Vagina (tissue), 2 donors: ENCODE measurements at regions not wholly inside any gene's neighbourhood (a gene's known extent, or its start where the extent isn't known, plus 50 kb on each side); places are given as distances from the start of the nearest gene placed in this dataset.

Experiments
- POLR2AphosphoS5 ChIP-seq, 2 donors: sonication (generic); formaldehyde crosslinking; IDR thresholded peaks; one replicate each; pipeline ENCODE4 v1.9.0; 2017; ENCODE audit warnings: antibody characterized with exemption in 2 of 2, mild to moderate bottlenecking in 2 of 2, low read depth in 1 of 2; ENCODE audit not compliant: insufficient read depth in 1 of 2
- TF ChIP-seq, protein P1 (sequence below), 3 experiments: fragments of 450-650 bp in 2 of 3; fragments of 200-600 bp in 1 of 3; sonication (generic) in 1 of 3; IDR thresholded peaks; one replicate each; pipeline ENCODE4 v1.5.1; 2017 to 2019; ENCODE audit warnings: antibody characterized with exemption in 3 of 3, mild to moderate bottlenecking in 2 of 3, moderate library complexity in 2 of 3

DNA sequence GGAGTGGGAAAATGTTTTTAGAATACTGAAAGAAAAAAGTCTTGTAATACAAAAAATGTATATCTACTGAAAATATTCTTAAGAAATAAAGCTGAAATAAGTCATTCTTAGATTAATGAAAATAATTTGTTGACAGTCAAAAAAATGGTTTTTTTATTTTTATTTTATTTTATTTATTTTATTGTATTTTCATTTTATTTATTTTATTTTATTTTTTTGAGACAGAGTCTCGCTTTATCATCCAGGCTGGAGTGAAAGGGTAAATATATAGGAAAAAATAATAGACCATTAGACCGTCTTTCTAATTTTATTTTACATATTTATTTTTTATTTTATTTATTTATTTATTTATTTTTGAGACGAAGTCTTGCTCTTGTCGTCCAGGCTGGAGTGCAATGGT, 1583.6 kb upstream of the TMEFF2 start:
- TF ChIP-seq, protein P1, sequence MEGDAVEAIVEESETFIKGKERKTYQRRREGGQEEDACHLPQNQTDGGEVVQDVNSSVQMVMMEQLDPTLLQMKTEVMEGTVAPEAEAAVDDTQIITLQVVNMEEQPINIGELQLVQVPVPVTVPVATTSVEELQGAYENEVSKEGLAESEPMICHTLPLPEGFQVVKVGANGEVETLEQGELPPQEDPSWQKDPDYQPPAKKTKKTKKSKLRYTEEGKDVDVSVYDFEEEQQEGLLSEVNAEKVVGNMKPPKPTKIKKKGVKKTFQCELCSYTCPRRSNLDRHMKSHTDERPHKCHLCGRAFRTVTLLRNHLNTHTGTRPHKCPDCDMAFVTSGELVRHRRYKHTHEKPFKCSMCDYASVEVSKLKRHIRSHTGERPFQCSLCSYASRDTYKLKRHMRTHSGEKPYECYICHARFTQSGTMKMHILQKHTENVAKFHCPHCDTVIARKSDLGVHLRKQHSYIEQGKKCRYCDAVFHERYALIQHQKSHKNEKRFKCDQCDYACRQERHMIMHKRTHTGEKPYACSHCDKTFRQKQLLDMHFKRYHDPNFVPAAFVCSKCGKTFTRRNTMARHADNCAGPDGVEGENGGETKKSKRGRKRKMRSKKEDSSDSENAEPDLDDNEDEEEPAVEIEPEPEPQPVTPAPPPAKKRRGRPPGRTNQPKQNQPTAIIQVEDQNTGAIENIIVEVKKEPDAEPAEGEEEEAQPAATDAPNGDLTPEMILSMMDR (IDR thresholded peaks at IDR 0.05) = no peak
- no peak for TF ChIP-seq POLR2AphosphoS5 (IDR thresholded peaks at IDR 0.05; ENCODE audit: insufficient read depth in 1 of 2, low read depth in 1 of 2)
